Muscle layer of duodenum (tissue), 2 donors: ENCODE measurements at regions not wholly inside any gene's neighbourhood (a gene's known extent, or its start where the extent isn't known, plus 50 kb on each side); places are given as distances from the start of the nearest gene placed in this dataset.
"Not testable (repeated sequence)": the region's sequence is repeated elsewhere in the genome, so short reads cannot be mapped to it uniquely, and the experiment has no call there.

Source experiments
- H3K27ac ChIP-seq: one replicate; pipeline ENCODE4 v1.7.0; 2013; ENCODE audit warnings: mild to moderate bottlenecking, low read length
- H3K27me3 ChIP-seq: one replicate; pipeline ENCODE4 v1.7.0; 2013; ENCODE audit warnings: low read depth, mild to moderate bottlenecking, control low read depth, low read length
- H3K36me3 ChIP-seq, 2 donors: one replicate each; pipeline ENCODE4 v1.7.0; 2013; ENCODE audit warnings: low read length in 2 of 2, control low read depth in 1 of 2, mild to moderate bottlenecking in 1 of 2; ENCODE audit not compliant: insufficient read depth in 2 of 2, control insufficient read depth in 1 of 2
- H3K4me1 ChIP-seq, 2 donors: one replicate each; pipeline ENCODE4 v1.7.0; 2013; ENCODE audit warnings: low read length in 2 of 2, mild to moderate bottlenecking in 2 of 2, control low read depth in 1 of 2, moderate library complexity in 1 of 2; ENCODE audit not compliant: insufficient read depth in 2 of 2, control insufficient read depth in 1 of 2
- H3K4me3 ChIP-seq, 2 donors: one replicate each; pipeline ENCODE4 v1.7.0; 2013; ENCODE audit warnings: low read length in 2 of 2, low read depth in 1 of 2, mild to moderate bottlenecking in 1 of 2
- H3K9me3 ChIP-seq, 2 donors: one replicate each; pipeline ENCODE4 v1.7.0; 2013; ENCODE audit warnings: low read length in 2 of 2, control low read depth in 1 of 2, mild to moderate bottlenecking in 1 of 2; ENCODE audit not compliant: control insufficient read depth in 1 of 2
- donor health status: healthy.

DNA sequence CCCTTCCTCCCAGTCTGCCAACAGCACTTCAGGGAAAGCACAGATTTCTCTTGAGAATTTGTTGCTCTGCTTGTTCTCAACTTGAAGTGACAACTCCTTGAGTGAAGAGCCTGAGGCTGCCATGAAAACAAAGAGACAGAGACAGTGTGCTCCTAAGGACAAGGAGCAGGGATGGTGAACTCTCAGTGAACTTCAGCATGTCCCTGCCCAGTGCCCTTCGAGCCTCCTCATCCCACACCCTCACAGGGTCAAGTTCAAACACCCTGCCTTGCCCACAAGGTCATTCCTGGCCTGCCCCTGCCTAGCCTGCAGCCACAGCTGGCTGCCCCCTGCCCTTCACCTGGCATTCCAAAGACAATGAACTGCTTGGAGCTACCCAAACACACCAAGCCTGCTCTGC lies 343.5 kb upstream of the KLHL29 start:
- Histone ChIP-seq H3K27ac (no peak overlapping the region), H3K9me3 (no peaks in the 10 kb centered on the region), H3K4me1 (peaks cover 0 to 7% of the 10 kb centered on the region in 2 donors), H3K36me3 (no peaks in the 10 kb centered on the region), H3K4me3 (no peak overlapping the region), H3K27me3 (no peaks in the 10 kb centered on the region)

- H3K27me3 ChIP-seq = no peaks in the 10 kb centered on the region
- H3K4me3 ChIP-seq = no peak overlapping the region
- peaks cover 0 to 7% of the 10 kb centered on the region in 2 donors for H3K4me1 ChIP-seq
- H3K27ac ChIP-seq = no peak overlapping the region
- H3K36me3 ChIP-seq = no peaks in the 10 kb centered on the region
- no peaks in the 10 kb centered on the region for H3K9me3 ChIP-seq
These were observed 342.6 kb upstream of the KLHL29 start for GRCh38 chr2:23042216-23042906.

DNA sequence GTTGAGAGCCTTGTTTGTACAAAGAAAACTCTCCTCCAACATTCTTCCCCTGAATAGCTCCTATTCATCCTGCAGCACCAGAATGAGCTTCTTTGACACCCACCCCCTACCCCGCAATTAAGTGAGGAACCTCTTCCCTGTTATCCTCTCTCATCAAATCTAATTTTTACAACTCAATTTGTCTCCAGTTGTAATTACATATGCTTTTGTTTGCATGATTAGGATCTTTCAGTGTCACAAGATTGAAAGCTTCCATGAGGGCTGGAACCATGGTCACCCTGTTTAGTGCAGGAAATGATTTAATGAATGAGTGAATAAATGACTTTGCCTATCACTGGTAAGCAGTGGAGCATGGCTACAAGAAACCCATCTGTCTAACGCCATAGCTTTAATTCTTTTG lies 334.6 kb upstream of the KLHL29 start:
- Histone ChIP-seq H3K4me3 (no peak overlapping the region), H3K27ac (no peak overlapping the region), H3K27me3 (no peaks in the 10 kb centered on the region), H3K4me1 (no peaks in the 10 kb centered on the region), H3K9me3 (no peaks in the 10 kb centered on the region), H3K36me3 (no peaks in the 10 kb centered on the region)

DNA sequence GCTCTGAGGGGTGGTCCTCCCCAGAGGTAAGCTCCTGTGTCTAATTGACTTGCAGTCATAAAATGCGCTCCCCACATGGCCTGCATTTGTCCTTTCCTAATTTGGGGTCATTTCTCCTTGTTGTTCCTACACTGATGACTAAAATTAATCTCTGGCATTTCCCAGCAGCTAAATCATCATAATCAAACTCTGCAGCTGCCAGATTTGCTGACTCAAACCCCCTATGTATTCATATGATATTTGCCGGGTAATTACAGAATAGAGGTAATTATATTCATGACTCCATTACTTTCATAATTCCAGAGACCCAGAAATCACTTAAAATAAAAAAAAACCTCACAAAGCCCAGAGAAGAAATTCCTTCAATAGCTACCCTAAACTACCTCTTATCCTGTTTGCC lies 331.4 kb upstream of the KLHL29 start:
- Histone ChIP-seq H3K9me3 (no peaks in the 10 kb centered on the region), H3K27me3 (no peaks in the 10 kb centered on the region), H3K4me3 (no peak overlapping the region), H3K27ac (no peak overlapping the region), H3K36me3 (no peaks in the 10 kb centered on the region), H3K4me1 (no peaks in the 10 kb centered on the region)

DNA sequence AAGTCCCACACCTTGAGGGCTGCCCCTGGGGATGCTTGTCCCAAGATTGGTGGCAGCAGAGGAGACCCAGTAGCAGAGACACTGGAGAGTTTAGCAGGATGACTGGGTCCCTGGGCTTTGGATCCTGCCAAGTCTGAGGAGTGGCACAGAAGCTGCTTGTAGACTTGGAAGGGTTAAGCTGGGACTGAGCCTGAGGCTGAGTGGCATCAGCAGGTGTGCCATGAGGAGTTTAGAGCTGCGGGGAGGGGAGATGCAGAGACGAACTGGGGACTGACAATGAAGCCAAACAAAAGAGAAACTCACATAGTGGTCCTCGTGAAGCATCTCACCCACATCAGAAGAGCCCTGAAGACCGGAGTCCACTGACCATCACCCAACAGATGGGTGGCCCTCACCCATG lies 329.7 kb upstream of the KLHL29 start:
- no peaks in the 10 kb centered on the region for H3K36me3 ChIP-seq
- H3K9me3 ChIP-seq = no peaks in the 10 kb centered on the region
- no peaks in the 10 kb centered on the region for H3K4me1 ChIP-seq
- no peaks in the 10 kb centered on the region for H3K27me3 ChIP-seq
- no peak overlapping the region for H3K4me3 ChIP-seq
- no peak overlapping the region for H3K27ac ChIP-seq

GRCh38 chr2:23056846-23057245 lies 328.1 kb upstream of the KLHL29 start:
- not testable (repeated sequence) for H3K27ac ChIP-seq, H3K4me3 ChIP-seq, H3K27me3 ChIP-seq, H3K36me3 ChIP-seq, H3K9me3 ChIP-seq, H3K4me1 ChIP-seq

- Histone ChIP-seq H3K27me3 (no peaks in the 10 kb centered on the region), H3K36me3 (no peaks in the 10 kb centered on the region), H3K4me1 (no peaks in the 10 kb centered on the region), H3K4me3 (no peak overlapping the region), H3K9me3 (no peaks in the 10 kb centered on the region), H3K27ac (no peak overlapping the region)
These were observed 326.5 kb upstream of the KLHL29 start for GRCh38 chr2:23058435-23058834.

DNA sequence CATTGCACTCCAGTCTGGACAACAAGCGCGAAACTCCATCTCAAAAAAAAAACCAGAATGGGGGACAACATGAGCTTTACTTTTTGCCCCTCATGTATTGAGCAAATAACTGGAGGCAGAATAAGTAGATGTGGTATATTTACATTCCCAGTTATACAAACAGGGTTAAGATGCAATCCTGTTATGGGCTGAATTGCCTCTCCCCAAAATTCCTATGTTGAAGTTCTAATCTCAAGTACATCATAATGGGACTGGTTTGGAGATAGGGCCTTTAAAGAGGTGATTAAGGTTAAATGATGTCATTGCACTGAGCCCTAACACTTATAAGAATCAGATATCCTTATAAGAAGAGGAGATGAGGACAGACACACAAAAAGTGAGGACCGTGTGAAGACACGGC lies 319.8 kb upstream of the KLHL29 start:
- Histone ChIP-seq H3K9me3 (no peaks in the 10 kb centered on the region), H3K4me3 (no peak overlapping the region), H3K4me1 (no peaks in the 10 kb centered on the region), H3K27me3 (no peaks in the 10 kb centered on the region), H3K27ac (no peak overlapping the region), H3K36me3 (no peaks in the 10 kb centered on the region)

DNA sequence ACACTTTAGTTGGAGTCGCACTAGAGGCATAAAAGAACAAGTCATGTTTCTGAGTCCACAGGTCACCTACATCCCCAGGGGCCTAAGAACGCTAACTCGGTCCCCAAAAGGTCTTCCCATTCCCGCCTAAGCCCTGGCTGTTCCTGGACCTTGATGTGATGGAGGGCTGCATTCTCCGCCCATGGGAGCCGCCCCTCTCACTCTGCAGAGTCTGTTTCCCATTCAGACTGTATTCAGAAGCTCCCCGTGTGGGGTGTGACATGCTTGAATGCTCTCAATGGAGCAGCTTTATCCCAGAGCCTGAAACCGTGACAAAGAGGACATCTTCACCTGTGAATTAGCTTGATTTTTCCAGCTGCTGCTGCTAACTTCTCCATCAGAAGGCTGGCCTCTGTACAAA lies 319.0 kb upstream of the KLHL29 start:
- H3K4me1 ChIP-seq = no peaks in the 10 kb centered on the region
- H3K9me3 ChIP-seq = no peaks in the 10 kb centered on the region
- H3K27me3 ChIP-seq = no peaks in the 10 kb centered on the region
- H3K4me3 ChIP-seq = no peak overlapping the region
- H3K36me3 ChIP-seq = no peaks in the 10 kb centered on the region
- H3K27ac ChIP-seq = no peak overlapping the region

- no peaks in the 10 kb centered on the region for H3K9me3 ChIP-seq
- no peaks in the 10 kb centered on the region for H3K27me3 ChIP-seq
- no peaks in the 10 kb centered on the region for H3K4me1 ChIP-seq
- H3K36me3 ChIP-seq = no peaks in the 10 kb centered on the region
- H3K4me3 ChIP-seq = no peak overlapping the region
- no peak overlapping the region for H3K27ac ChIP-seq
These were observed 318.3 kb upstream of the KLHL29 start for GRCh38 chr2:23066686-23067085.

DNA sequence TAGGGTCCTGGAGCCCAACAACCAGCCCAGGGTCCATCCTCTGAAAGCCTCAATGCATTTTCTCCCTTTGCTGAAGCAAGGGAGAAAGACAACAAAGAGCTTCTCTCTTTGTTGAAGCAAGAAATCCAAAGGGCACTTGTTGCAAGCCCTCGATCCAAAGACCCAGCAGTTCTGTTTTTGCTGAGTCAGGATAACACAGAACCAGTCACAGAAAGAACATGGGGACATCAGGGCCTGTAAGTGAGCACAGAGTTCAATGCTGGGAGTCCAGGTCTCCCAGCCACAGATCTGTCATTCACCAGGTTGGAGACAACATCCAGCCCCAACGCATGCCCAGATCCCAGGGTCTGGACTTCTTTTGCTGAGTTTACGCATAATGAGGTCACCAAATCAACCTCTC lies 315.8 kb upstream of the KLHL29 start:
- Histone ChIP-seq H3K4me1 (no peaks in the 10 kb centered on the region), H3K36me3 (no peaks in the 10 kb centered on the region), H3K4me3 (no peak overlapping the region), H3K27ac (no peak overlapping the region), H3K9me3 (no peaks in the 10 kb centered on the region), H3K27me3 (no peaks in the 10 kb centered on the region)

DNA sequence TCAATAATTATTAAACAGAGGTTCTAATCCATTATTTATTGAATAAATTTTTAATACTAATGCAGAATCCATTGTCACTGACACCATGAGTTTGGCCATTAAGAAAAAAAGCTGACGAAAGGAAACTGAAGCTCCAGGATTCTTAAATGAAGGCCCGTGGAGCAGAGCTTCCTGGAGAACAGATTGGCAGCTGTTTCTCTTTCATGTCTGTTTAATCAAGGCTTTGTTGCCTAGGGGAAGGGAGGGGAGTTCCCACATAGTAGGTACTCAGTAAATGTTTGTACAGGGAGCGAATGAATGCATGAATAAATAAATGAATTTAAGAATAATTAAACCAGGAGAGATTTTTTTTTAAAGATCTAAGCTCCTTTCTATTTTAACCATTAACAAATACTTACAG lies 315.1 kb upstream of the KLHL29 start:
- Histone ChIP-seq H3K27ac (no peak overlapping the region), H3K27me3 (no peaks in the 10 kb centered on the region)

More for the DNA sequence above, 315.1 kb upstream of the KLHL29 start:
- no peak overlapping the region for H3K4me3 ChIP-seq
- H3K9me3 ChIP-seq = no peaks in the 10 kb centered on the region
- no peaks in the 10 kb centered on the region for H3K36me3 ChIP-seq
- no peaks in the 10 kb centered on the region for H3K4me1 ChIP-seq
